ENCODE measurements at regions not wholly inside any gene's neighbourhood (a gene's known extent, or its start where the extent isn't known, plus 50 kb on each side); places are given as distances from the start of the nearest gene placed in this dataset.

- DNase-seq: no peak
- ATAC-seq: no peak
- H3K9me3 Mint-ChIP-seq: peaks cover 3% of the 10 kb centered on the region
Measured at GRCh38 chr13:74424455-74424854, 290.3 kb upstream of the KLF12 start.

DNA sequence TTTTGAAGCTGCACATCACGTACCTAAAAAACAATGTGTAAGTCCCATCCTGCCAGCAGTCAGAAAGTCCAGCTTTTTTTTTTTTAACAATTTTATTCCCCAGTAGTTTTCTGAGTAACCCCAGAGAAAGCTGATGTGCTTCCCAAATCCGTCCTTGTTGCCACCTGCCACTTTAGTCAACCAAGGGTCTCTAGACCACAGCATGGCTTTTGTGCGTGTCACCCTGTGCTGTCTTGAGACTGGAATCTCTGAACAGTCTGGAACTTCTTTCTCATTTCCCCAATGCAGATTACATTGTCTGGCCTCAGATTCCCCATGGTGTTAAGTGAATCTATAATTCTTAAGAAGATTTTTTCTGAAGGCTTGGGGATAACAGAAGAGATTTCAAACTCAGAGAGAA lies 289.2 kb upstream of the KLF12 start:
- H3K27ac Mint-ChIP-seq: no peak overlapping the region
- H3K4me3 Mint-ChIP-seq: no peak overlapping the region
- ATAC-seq (no peak), DNase-seq (no peak)
- no peaks in the 10 kb centered on the region for H3K27me3 Mint-ChIP-seq
- H3K4me1 Mint-ChIP-seq: no peaks in the 10 kb centered on the region
- H3K36me3 Mint-ChIP-seq (ENCODE audit: low read depth): peaks cover 2% of the 10 kb centered on the region
- peaks cover 3% of the 10 kb centered on the region for H3K9me3 Mint-ChIP-seq

More at GRCh38 chr13:74424455-74424854, 290.3 kb upstream of the KLF12 start:
- Mint-ChIP-seq H3K4me3 (no peak overlapping the region), H3K27me3 (no peaks in the 10 kb centered on the region), H3K27ac (no peak overlapping the region), H3K36me3 (ENCODE audit: low read depth) (peaks cover 2% of the 10 kb centered on the region), H3K4me1 (no peaks in the 10 kb centered on the region)

DNA sequence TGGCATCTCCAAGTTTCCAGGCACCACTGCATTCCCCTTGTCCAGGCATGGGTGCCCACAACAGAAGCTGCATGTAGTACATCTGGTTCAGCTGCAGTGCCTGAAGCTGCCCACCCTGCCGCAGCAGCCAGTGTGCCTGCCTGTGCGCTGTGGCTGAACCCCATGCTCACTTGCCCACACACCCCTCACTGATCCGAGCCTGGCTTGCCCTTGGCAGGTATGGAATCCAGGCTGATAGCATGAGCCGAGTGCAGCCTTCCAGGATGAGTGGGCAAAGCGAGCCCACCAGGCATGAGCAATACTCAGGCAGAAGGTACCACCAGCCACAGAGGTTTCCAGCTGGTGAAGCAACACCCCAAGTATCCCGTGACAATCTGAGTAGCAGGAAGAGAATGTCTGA lies 280.3 kb upstream of the KLF12 start:
- H3K4me1 Mint-ChIP-seq: no peaks in the 10 kb centered on the region

GRCh38 chr13:74413482-74413881 lies 279.3 kb upstream of the KLF12 start:
- no peak overlapping the region for H3K4me3 Mint-ChIP-seq
- no peak for ATAC-seq
- no peaks in the 10 kb centered on the region for H3K27me3 Mint-ChIP-seq
- no peak overlapping the region for H3K27ac Mint-ChIP-seq
- no peaks in the 10 kb centered on the region for H3K4me1 Mint-ChIP-seq
- DNase-seq: no peak
- H3K9me3 Mint-ChIP-seq: no peaks in the 10 kb centered on the region
- peaks cover 7% of the 10 kb centered on the region for H3K36me3 Mint-ChIP-seq (ENCODE audit: low read depth)

More for the DNA sequence above, 280.3 kb upstream of the KLF12 start:
- Mint-ChIP-seq H3K4me3 (no peak overlapping the region), H3K36me3 (ENCODE audit: low read depth) (peaks cover 4% of the 10 kb centered on the region), H3K27me3 (no peaks in the 10 kb centered on the region), H3K9me3 (no peaks in the 10 kb centered on the region), H3K27ac (no peak overlapping the region)
- DNase-seq: no peak
- no peak for ATAC-seq

GRCh38 chr13:74409551-74409950 lies 275.3 kb upstream of the KLF12 start:
- Mint-ChIP-seq H3K4me1 (no peaks in the 10 kb centered on the region), H3K4me3 (no peak overlapping the region), H3K9me3 (no peaks in the 10 kb centered on the region), H3K27ac (no peak overlapping the region), H3K27me3 (no peaks in the 10 kb centered on the region), H3K36me3 (ENCODE audit: low read depth) (peaks cover 16% of the 10 kb centered on the region)
- DNase-seq: no peak
- ATAC-seq: no peak

DNA sequence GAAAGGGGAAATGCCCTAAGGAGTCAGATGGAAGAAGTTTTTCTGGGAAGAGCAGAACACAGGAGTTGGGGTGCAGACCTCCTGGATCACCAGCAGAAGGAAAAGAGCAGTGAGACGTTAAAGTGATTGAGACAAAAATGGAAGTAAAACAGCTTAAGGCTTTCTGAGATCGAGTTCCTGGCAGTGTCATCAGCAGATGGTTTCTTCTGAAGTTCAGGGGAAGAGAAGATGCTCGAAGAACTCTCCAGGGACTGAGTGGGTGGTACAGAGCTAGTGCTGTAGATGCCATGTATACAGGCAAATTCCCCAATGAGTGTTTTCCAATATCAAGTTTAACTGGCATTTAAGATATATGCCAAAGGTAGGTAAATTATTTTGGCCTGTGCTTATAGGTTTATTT lies 272.2 kb upstream of the KLF12 start:
- H3K4me1 Mint-ChIP-seq: no peaks in the 10 kb centered on the region
- H3K36me3 Mint-ChIP-seq (ENCODE audit: low read depth): peaks cover 18% of the 10 kb centered on the region
- peaks cover 7% of the 10 kb centered on the region for H3K9me3 Mint-ChIP-seq
- H3K27me3 Mint-ChIP-seq: no peaks in the 10 kb centered on the region
- no peak for ATAC-seq
- no peak overlapping the region for H3K4me3 Mint-ChIP-seq
- DNase-seq: no peak
- no peak overlapping the region for H3K27ac Mint-ChIP-seq

- peaks cover 4% of the 10 kb centered on the region for H3K36me3 Mint-ChIP-seq (ENCODE audit: low read depth)
- no peaks in the 10 kb centered on the region for H3K27me3 Mint-ChIP-seq
- no peaks in the 10 kb centered on the region for H3K4me1 Mint-ChIP-seq
- H3K27ac Mint-ChIP-seq: no peak overlapping the region
- H3K9me3 Mint-ChIP-seq: peaks cover 7% of the 10 kb centered on the region
- no peak overlapping the region for H3K4me3 Mint-ChIP-seq
- ATAC-seq (no peak), DNase-seq (no peak)
Measured at GRCh38 chr13:74398599-74398998, 264.4 kb upstream of the KLF12 start.

- peaks cover 22% of the 10 kb centered on the region for H3K9me3 Mint-ChIP-seq
- no peak overlapping the region for H3K27ac Mint-ChIP-seq
Measured at GRCh38 chr13:74389056-74389455, 254.9 kb upstream of the KLF12 start.

DNA sequence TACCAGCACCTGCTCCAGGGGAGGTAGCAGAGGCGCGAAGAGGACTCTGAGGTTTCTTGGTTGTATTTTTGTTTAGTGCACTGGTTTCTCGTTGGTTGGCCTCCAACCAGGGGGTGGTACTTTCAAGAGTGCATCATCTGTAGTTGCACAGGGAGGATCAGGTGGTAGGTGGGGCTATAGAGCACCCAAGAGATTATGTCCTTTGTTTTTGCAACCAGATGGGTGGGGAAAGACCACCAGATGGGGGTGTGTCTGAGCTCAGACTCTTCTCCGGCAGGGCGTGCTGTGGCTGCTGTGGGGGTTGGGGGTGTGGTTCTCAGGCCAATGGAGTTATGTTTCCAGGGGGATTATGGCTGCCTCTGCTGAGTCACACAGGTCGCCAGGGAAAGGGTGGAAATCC lies 254.4 kb upstream of the KLF12 start:
- no peak for ATAC-seq
- Mint-ChIP-seq H3K36me3 (ENCODE audit: low read depth) (peaks cover 38% of the 10 kb centered on the region), H3K27me3 (no peaks in the 10 kb centered on the region), H3K4me3 (no peak overlapping the region), H3K9me3 (peaks cover 27% of the 10 kb centered on the region), H3K27ac (no peak overlapping the region), H3K4me1 (peaks cover 1% of the 10 kb centered on the region)
- DNase-seq: no peak

More at GRCh38 chr13:74389056-74389455, 254.9 kb upstream of the KLF12 start:
- Mint-ChIP-seq H3K27me3 (no peaks in the 10 kb centered on the region), H3K4me1 (peaks cover 1% of the 10 kb centered on the region), H3K36me3 (ENCODE audit: low read depth) (peaks cover 34% of the 10 kb centered on the region), H3K4me3 (no peak overlapping the region)
- ATAC-seq (no peak), DNase-seq (no peak)

- Mint-ChIP-seq H3K9me3 (no peaks in the 10 kb centered on the region), H3K4me3 (no peak overlapping the region), H3K4me1 (no peaks in the 10 kb centered on the region), H3K36me3 (ENCODE audit: low read depth) (peaks cover 1% of the 10 kb centered on the region), H3K27me3 (no peaks in the 10 kb centered on the region), H3K27ac (no peak overlapping the region)
- ATAC-seq: no peak
- DNase-seq: no peak
Measured at GRCh38 chr13:74372511-74372910, 238.3 kb upstream of the KLF12 start.

DNA sequence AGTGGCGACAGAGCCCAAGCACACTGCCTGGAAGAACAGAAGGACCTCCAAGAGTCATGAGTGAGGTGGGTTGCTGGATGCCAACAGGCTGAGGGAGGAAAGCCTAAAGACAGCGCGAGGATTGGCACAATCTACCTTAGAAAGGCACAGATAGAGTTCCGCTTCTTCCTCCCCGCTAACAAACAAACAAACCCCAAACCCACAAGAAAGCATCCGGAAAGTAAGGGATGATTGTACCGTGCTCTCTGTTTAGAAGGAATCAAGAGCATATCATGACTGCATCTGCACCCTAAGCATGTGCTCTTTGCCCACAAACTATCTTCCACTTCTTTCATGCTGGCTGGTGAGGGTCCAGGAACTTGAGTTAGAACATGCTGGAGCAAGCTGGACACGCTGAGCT lies 233.0 kb upstream of the KLF12 start:
- DNase-seq (no peak), ATAC-seq (no peak)
- H3K27ac Mint-ChIP-seq: no peak overlapping the region
- no peaks in the 10 kb centered on the region for H3K4me1 Mint-ChIP-seq
- H3K9me3 Mint-ChIP-seq: no peaks in the 10 kb centered on the region
- no peak overlapping the region for H3K4me3 Mint-ChIP-seq
- H3K27me3 Mint-ChIP-seq: no peaks in the 10 kb centered on the region
- H3K36me3 Mint-ChIP-seq (ENCODE audit: low read depth): peaks cover 6% of the 10 kb centered on the region

DNA sequence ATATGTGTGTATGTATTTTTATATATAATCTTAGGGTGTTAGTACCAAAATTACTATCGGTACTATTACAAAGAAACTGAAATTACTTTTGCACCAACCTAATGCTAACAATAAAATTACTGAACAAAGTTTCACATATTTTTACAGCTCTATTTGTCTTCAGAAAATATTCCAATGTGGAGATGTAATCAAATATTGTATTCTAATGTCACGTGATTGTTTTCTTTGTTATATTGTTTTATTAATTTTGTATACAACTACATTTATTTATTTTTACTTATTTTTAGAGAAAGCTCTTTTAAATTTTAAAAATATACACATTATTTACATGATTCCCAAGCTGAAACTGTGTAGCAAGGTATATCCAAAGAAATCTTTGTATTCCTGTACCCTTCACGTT lies 227.1 kb upstream of the KLF12 start:
- no peak for ATAC-seq
- H3K4me3 Mint-ChIP-seq: no peak overlapping the region
- DNase-seq: no peak
- peaks cover 3% of the 10 kb centered on the region for H3K36me3 Mint-ChIP-seq (ENCODE audit: low read depth)
- H3K4me1 Mint-ChIP-seq: no peaks in the 10 kb centered on the region
- H3K9me3 Mint-ChIP-seq: no peaks in the 10 kb centered on the region
- H3K27ac Mint-ChIP-seq: no peak overlapping the region
- no peaks in the 10 kb centered on the region for H3K27me3 Mint-ChIP-seq

DNA sequence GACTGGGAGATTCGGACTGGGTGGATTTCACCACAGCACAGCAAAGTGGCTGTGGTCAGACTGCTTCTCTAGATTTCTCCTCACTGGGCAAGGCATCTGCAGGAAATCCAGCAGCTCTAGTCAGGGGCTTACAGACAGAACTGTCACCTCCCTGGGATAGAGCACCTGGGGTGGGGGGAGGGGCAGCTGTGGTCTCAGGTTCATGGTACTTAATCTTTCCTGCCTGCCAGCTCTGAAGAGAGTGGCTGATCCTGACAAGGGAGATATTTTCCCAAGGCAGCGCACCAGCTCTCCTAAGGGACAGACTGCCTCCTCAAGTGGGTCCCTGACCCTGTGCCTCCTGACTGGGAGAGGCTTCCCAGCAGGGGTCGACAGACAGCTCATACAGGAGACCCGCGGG lies 212.8 kb upstream of the KLF12 start:
- ATAC-seq (no peak), DNase-seq (no peak)
- H3K36me3 Mint-ChIP-seq (ENCODE audit: low read depth): peaks cover 8% of the 10 kb centered on the region
- H3K27me3 Mint-ChIP-seq: no peaks in the 10 kb centered on the region
- H3K4me3 Mint-ChIP-seq: no peak overlapping the region
- no peak overlapping the region for H3K27ac Mint-ChIP-seq
- peaks cover 4% of the 10 kb centered on the region for H3K4me1 Mint-ChIP-seq
- H3K9me3 Mint-ChIP-seq: peaks cover 30% of the 10 kb centered on the region

DNA sequence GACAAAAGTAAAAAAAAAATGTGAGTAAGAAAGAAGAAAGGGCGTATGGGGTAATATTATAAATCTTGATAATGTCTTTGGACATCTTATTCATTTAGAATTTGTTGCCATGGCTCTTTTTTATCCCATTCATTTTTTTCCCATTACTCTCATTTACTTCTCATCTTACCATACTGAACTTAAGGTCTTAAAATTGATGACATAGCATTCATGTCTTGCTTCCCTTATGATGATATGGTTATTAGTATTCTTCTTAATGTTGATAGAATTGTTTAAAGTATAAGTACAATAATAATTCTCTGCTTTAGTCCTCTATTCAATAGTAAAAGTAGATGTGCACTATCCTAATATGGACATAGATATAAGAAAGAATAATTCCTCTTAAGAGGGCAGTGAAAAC lies 204.1 kb upstream of the KLF12 start:
- peaks cover 3% of the 10 kb centered on the region for H3K4me1 Mint-ChIP-seq
- no peak overlapping the region for H3K27ac Mint-ChIP-seq
- H3K36me3 Mint-ChIP-seq (ENCODE audit: low read depth): peaks cover 8% of the 10 kb centered on the region
- H3K27me3 Mint-ChIP-seq: no peaks in the 10 kb centered on the region
- H3K4me3 Mint-ChIP-seq: no peak overlapping the region
- DNase-seq (no peak), ATAC-seq (no peak)
- H3K9me3 Mint-ChIP-seq: peaks cover 11% of the 10 kb centered on the region

DNA sequence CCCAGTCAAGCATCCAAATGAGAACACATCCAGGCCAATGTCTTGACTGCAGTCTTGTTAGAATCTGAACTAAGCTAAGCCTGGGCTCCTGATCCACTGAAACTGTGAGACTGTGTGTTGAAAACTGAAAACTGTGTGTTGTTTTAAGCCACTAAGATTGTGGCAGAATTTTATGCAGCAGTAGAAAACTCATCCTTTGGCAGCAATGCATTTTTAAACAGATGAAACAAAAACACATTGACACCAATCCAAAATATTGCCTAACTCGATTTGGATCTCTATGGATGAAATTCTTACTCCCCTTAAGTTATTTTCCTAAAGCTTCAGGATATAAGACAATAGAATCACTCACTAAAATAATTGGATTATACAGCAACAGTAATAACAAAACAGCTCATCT lies 202.3 kb upstream of the KLF12 start:
- peaks cover 6% of the 10 kb centered on the region for H3K9me3 Mint-ChIP-seq
- no peak overlapping the region for H3K27ac Mint-ChIP-seq
- H3K27me3 Mint-ChIP-seq: no peaks in the 10 kb centered on the region
- no peak overlapping the region for H3K4me3 Mint-ChIP-seq
- ATAC-seq (no peak), DNase-seq (no peak)
- H3K4me1 Mint-ChIP-seq: no peaks in the 10 kb centered on the region
- H3K36me3 Mint-ChIP-seq (ENCODE audit: low read depth): peaks cover 4% of the 10 kb centered on the region

DNA sequence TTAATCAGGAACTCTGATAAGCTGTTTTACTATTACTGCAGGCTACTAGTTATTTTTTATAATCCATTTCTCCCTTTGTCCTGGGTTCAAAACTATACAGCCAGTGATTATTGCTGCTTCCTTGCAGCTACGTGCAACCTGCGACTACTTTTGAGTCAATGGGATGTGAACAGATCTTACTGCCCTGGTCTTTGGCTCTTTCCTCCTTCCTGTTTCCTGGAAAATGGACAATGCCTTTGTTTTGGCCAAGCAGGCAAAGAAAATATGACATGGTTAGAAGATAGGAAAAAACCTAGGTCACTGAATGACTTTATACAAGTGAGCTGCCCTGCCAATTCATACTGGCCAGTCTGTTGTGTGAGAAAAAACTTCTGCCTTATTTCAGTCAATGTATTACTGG lies 201.2 kb upstream of the KLF12 start:
- Mint-ChIP-seq H3K4me1 (no peaks in the 10 kb centered on the region), H3K4me3 (no peak overlapping the region), H3K9me3 (peaks cover 3% of the 10 kb centered on the region), H3K27ac (no peak overlapping the region), H3K27me3 (no peaks in the 10 kb centered on the region), H3K36me3 (ENCODE audit: low read depth) (peaks cover 4% of the 10 kb centered on the region)
- DNase-seq (no peak), ATAC-seq (no peak)
